DMS114 treated with DMSO at 0.1 percent for 48 hours (cell line): ENCODE measurements at regions not wholly inside any gene's neighbourhood (a gene's known extent, or its start where the extent isn't known, plus 50 kb on each side); places are given as distances from the start of the nearest gene placed in this dataset.

ENCODE experiments used
- DNase-seq: peaks from one replicate; lab custom pipeline; 2025; ENCODE audit not compliant: unreplicated experiment; lab: John Stamatoyannopoulos, UW

- no peak for DNase-seq
Observed at GRCh38 chr1:201589186-201589585, 50.3 kb downstream of the NAV1 start.

GRCh38 chr1:201590474-201590873 is 51.5 kb downstream of the NAV1 start:
- no peak for DNase-seq

GRCh38 chr1:201591348-201591747 is 52.4 kb downstream of the NAV1 start:
- DNase-seq = no peak

GRCh38 chr1:201591981-201592380 is 53.1 kb downstream of the NAV1 start:
- DNase-seq = no peak

GRCh38 chr1:201593200-201593921 is 54.4 kb downstream of the NAV1 start:
- no peak for DNase-seq

GRCh38 chr1:201594575-201595245 is 55.8 kb downstream of the NAV1 start:
- no peak for DNase-seq

- no peak for DNase-seq
Observed at GRCh38 chr1:201595381-201595780, 56.5 kb downstream of the NAV1 start.

GRCh38 chr1:201596101-201596868 is 57.4 kb downstream of the NAV1 start:
- DNase-seq = no peak

- no peak for DNase-seq
Observed at GRCh38 chr1:201597551-201598230, 58.8 kb downstream of the NAV1 start.

- no peak for DNase-seq
Observed at GRCh38 chr1:201598396-201598795, 59.5 kb downstream of the NAV1 start.

- DNase-seq = no peak
Observed at GRCh38 chr1:201598973-201599372, 60.0 kb downstream of the NAV1 start.

GRCh38 chr1:201599548-201599947 is 60.6 kb downstream of the NAV1 start:
- DNase-seq = no peak

- DNase-seq = no peak
Observed at GRCh38 chr1:201602413-201603265, 63.7 kb downstream of the NAV1 start.

- DNase-seq = no peak
Observed at GRCh38 chr1:201603613-201604232, 64.8 kb downstream of the NAV1 start.

- no peak for DNase-seq
Observed at GRCh38 chr1:201605385-201606010, 66.6 kb downstream of the NAV1 start.

GRCh38 chr1:201606096-201606495 is 67.2 kb downstream of the NAV1 start:
- no peak for DNase-seq

- DNase-seq = no peak
Observed at GRCh38 chr1:201606623-201607022, 67.7 kb downstream of the NAV1 start.

- no peak for DNase-seq
Observed at GRCh38 chr1:201608635-201609395, 69.9 kb downstream of the NAV1 start.
